HS-5 (cell line): ENCODE measurements at regions not wholly inside any gene's neighbourhood (a gene's known extent, or its start where the extent isn't known, plus 50 kb on each side); places are given as distances from the start of the nearest gene placed in this dataset.
A peak's percentile ranks its signal among the peaks of the same experiment; 100 is the strongest.

Experiments
- DNase-seq: peaks from one replicate; pipeline ENCODE4 v3.0.0-alpha.2; 2012; ENCODE audit warnings: low read depth

GRCh38 chr1:224505454-224506093 is 71.0 kb upstream of the WDR26 start:
- DNase-seq = no peak

- no peak for DNase-seq
Measured at GRCh38 chr1:224506141-224506814, 71.7 kb upstream of the WDR26 start.

- no peak for DNase-seq
Measured at GRCh38 chr1:224507771-224508523, 73.3 kb upstream of the WDR26 start.

- DNase-seq = no peak
Measured at GRCh38 chr1:224509907-224510306, 75.3 kb upstream of the WDR26 start.

- no peak for DNase-seq
Measured at GRCh38 chr1:224510880-224511645, 76.5 kb upstream of the WDR26 start.

- no peak for DNase-seq
Measured at GRCh38 chr1:224512600-224513151, 78.1 kb upstream of the WDR26 start.

GRCh38 chr1:224513383-224513782 is 78.8 kb upstream of the WDR26 start:
- no peak for DNase-seq

GRCh38 chr1:224513787-224514209 is 79.2 kb upstream of the WDR26 start:
- no peak for DNase-seq

- peak; percentile 71 for DNase-seq
Measured at GRCh38 chr1:224517171-224517570, 82.6 kb upstream of the WDR26 start.

- no peak for DNase-seq
Measured at GRCh38 chr1:224518528-224518927, 83.9 kb upstream of the WDR26 start.

- no peak for DNase-seq
Measured at GRCh38 chr1:224519874-224520273, 85.3 kb upstream of the WDR26 start.

GRCh38 chr1:224520808-224521207 is 86.2 kb upstream of the WDR26 start:
- no peak for DNase-seq

- no peak for DNase-seq
Measured at GRCh38 chr1:224521904-224522734, 87.5 kb upstream of the WDR26 start.

GRCh38 chr1:224523676-224524075 is 89.1 kb upstream of the WDR26 start:
- DNase-seq = no peak

GRCh38 chr1:224524679-224525078 is 90.1 kb upstream of the WDR26 start:
- DNase-seq = peak; percentile 53

- DNase-seq = no peak
Measured at GRCh38 chr1:224525411-224526040, 90.6 kb upstream of the CNIH3 start.

- no peak for DNase-seq
Measured at GRCh38 chr1:224526771-224527170, 89.3 kb upstream of the CNIH3 start.

- DNase-seq = peak; percentile 81
Measured at GRCh38 chr1:224528900-224529299, 87.2 kb upstream of the CNIH3 start.

- no peak for DNase-seq
Measured at GRCh38 chr1:224529844-224530243, 86.3 kb upstream of the CNIH3 start.

GRCh38 chr1:224533517-224533916 is 82.6 kb upstream of the CNIH3 start:
- DNase-seq = no peak

GRCh38 chr1:224534731-224535130 is 81.4 kb upstream of the CNIH3 start:
- no peak for DNase-seq
